ENCODE measurements at regions not wholly inside any gene's neighbourhood (a gene's known extent, or its start where the extent isn't known, plus 50 kb on each side); places are given as distances from the start of the nearest gene placed in this dataset.

DNA sequence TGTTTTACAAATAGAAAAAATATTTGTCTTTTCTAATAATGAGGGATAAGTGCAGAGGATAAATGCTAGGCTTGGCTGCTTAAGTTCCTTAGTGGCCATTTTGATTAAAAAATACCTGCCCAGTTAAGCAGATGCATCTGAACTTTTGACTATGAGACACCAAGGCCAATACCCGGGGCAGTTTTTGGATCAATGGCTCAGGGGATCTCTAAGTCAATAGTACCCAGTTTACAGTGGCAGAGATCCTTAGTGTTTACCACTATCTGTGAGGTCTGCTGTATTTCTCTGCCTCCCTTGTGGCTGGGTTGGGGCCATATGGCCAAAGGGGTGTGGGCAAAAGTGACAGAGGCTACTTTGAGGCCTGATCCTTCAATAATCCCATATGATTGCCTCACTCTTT lies 184.5 kb upstream of the MAST4 start:
- H3K79me2 ChIP-seq (ENCODE audit: insufficient read depth, low read length), result no peaks in the 10 kb centered on the region
- no peaks in the 10 kb centered on the region for H3K4me1 ChIP-seq (ENCODE audit: insufficient read depth, low read length)
- FAIRE-seq, result no peak
- no peak for ATAC-seq
- no peak overlapping the region for H3K4me3 ChIP-seq (replicated peaks in 1 of 3; ENCODE audit: insufficient read depth in 1 of 3, low read depth in 2 of 3, low read length in 3 of 3)
- intact Hi-C loops (cut with micrococcal nuclease; ENCODE audit: unreplicated experiment), result no loop called here
- WGBS (ENCODE audit: low lambda C conversion rate), result 10% methylated on average over 1 of the region's 1 CpG
- TF ChIP-seq ZEB1 (IDR thresholded peaks at IDR 0.05; ENCODE audit: insufficient replicate concordance, low read depth), result no peak
- no peak for TF ChIP-seq TEAD2 (CRISPR knock-in tag; IDR thresholded peaks at IDR 0.05)
- no peak for TF ChIP-seq CENPT (CRISPR knock-in tag; IDR thresholded peaks at IDR 0.05; ENCODE audit: low read depth)
- no peak for TF ChIP-seq ZNF337 (CRISPR knock-in tag; IDR thresholded peaks at IDR 0.05; ENCODE audit: borderline replicate concordance, low read depth)
- no peak for TF ChIP-seq CENPX (CRISPR knock-in tag; IDR thresholded peaks at IDR 0.05)
- TF ChIP-seq SP4 (CRISPR knock-in tag; IDR thresholded peaks at IDR 0.05), result no peak
- TF ChIP-seq ATAD3A (CRISPR knock-in tag; IDR thresholded peaks at IDR 0.05), result no peak
- no peak for TF ChIP-seq MLLT10 (CRISPR knock-in tag; IDR thresholded peaks at IDR 0.05)
- TF ChIP-seq, protein P1, sequence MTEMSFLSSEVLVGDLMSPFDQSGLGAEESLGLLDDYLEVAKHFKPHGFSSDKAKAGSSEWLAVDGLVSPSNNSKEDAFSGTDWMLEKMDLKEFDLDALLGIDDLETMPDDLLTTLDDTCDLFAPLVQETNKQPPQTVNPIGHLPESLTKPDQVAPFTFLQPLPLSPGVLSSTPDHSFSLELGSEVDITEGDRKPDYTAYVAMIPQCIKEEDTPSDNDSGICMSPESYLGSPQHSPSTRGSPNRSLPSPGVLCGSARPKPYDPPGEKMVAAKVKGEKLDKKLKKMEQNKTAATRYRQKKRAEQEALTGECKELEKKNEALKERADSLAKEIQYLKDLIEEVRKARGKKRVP (CRISPR knock-in tag; IDR thresholded peaks at IDR 0.05), result no peak
- TF ChIP-seq EEA1 (CRISPR knock-in tag; IDR thresholded peaks at IDR 0.05; ENCODE audit: borderline replicate concordance), result no peak
- TF ChIP-seq MAZ (IDR thresholded peaks at IDR 0.05; ENCODE audit: borderline replicate concordance, low read depth, low read length), result no peak
- TF ChIP-seq MAZ (CRISPR knock-in tag; IDR thresholded peaks at IDR 0.05; ENCODE audit: low read depth), result no peak
- TF ChIP-seq ZFY (CRISPR knock-in tag; IDR thresholded peaks at IDR 0.05), result no peak
- DNase-seq (ENCODE audit: low spot score), result no peak
- H2AFZ ChIP-seq (ENCODE audit: low read length), result no peak overlapping the region
- no peaks in the 10 kb centered on the region for H3K9me3 ChIP-seq (ENCODE audit: low read length)
- no peaks in the 10 kb centered on the region for H4K20me1 ChIP-seq (ENCODE audit: insufficient read depth, low read length)
- CTCF ChIA-PET (ENCODE audit: low intra/inter-chr PET ratio, low total read pairs), result no interaction called here
- POLR2A ChIA-PET, result no interaction called here
- no peak overlapping the region for H3K27ac ChIP-seq (ENCODE audit: extremely low read length, insufficient read depth, low read length)
- in situ Hi-C loops (cut with HindIII; ENCODE audit: extremely low pct_ligation_motif_present, low pct_unique_long_range_greater_than_20kb), result no loop called here
- no TSS peak for BruUV-seq (replicated peaks)
- H3K36me3 ChIP-seq (replicated peaks in 1 of 2; ENCODE audit: control insufficient read depth in 1 of 2, insufficient read depth in 2 of 2, low read length in 2 of 2), result no peaks in the 10 kb centered on the region
- H3K27me3 ChIP-seq (ENCODE audit: control insufficient read depth in 1 of 2, insufficient read depth in 2 of 2, low read length in 2 of 2), result no peaks in the 10 kb centered on the region
- H3K4me2 ChIP-seq (ENCODE audit: low read depth, low read length), result no peak overlapping the region
- no peak overlapping the region for H3K9ac ChIP-seq (ENCODE audit: insufficient read depth, low read depth, low read length)
